GM10248 (cell line): ENCODE measurements at regions not wholly inside any gene's neighbourhood (a gene's known extent, or its start where the extent isn't known, plus 50 kb on each side); places are given as distances from the start of the nearest gene placed in this dataset.

Experiments used
- CTCF ChIA-PET: fragments of 300-600 bp; sonication (Branson Sonifier 250); formaldehyde crosslinking; extraction: SDS; loops from one replicate; lab custom pipeline; 2021; ENCODE audit warnings: antibody characterized with exemption; lab: Yijun Ruan, JAX
- POLR2A ChIA-PET: fragments of 350-650 bp; sonication (Branson Sonifier 250); formaldehyde crosslinking; extraction: SDS; loops from one replicate; lab custom pipeline; 2020; ENCODE audit warnings: antibody characterized with exemption; lab: Yijun Ruan, JAX
- DNase-seq: peaks from one replicate; pipeline ENCODE4 v3.0.0; 2012; ENCODE audit errors: extremely low spot score
- CTCF ChIP-seq: IDR thresholded peaks from 2 replicates; pipeline ENCODE4 v1.5.1; 2012; ENCODE audit warnings: mild to moderate bottlenecking, low read depth; ENCODE audit errors: extremely low read depth, missing control alignments, control extremely low read depth

DNA sequence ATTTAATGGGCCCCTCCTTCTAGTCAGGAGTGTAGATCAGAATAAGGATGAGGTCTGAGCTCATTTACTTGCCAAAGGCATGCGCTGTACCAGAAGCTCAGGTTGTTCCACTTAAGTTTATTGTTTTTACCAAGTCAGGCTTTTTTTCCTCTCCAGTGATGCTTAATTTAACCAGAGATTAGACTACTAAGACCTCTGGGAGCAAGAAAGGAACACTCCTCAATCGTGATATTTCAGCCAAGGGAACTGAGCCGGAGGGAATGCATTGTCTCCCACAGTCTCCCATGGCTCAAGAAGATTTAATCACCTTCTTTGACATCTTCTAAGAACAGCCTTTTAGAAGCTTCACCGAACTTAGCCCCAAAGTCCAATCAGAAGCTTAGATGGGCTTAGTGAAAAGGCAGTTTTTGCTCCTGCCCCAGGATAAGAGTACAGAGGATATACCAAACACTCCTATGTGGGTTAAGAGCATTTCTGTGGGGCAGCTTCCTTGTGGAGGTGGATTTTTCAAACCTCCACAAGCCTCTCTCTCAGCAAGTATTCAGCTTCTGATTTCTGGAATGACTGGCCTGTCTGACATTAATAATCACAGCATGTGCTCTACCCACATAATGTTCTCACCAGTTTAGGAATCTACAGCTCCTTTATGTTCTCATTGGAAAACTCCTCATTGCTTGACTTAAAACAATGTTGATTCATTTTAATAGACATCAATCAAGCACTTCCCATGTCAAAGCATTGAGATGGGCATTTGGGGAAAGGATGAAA is 322.7 kb downstream of the SUCLA2 start:
- TF ChIP-seq CTCF: no peak
- ChIA-PET POLR2A (no interaction called here), CTCF (interaction anchor here (1.0 to 1.4 kb wide), 2 partner anchors 13 to 817 kb away, joined by 3 to 4 read pairs; no protein-coding TSS in a partner anchor)
- DNase-seq: no peak

DNA sequence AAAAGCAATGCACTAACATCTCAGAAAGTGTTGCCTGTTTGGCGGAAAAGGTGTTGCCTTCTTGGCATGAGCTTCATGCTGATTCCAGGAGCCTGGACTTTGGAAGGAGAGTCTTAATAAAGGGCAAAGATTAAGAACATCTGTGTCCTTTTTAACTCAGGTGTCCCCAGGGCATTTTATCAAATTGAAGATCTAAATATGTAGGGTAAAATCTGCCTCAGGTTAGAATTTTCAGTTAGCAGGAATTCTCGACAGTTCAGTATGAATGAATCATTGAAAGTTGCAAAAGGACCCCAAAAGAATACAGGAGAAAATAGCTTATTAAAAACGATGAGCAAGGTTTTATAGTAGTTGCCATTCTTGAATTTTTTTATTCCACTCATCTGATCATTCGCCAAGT is 325.2 kb downstream of the SUCLA2 start:
- TF ChIP-seq CTCF: no peak
- CTCF ChIA-PET: no interaction called here
- no peak for DNase-seq
- POLR2A ChIA-PET: no interaction called here

- POLR2A ChIA-PET: no interaction called here
- no peak for DNase-seq
- TF ChIP-seq CTCF: no peak
- CTCF ChIA-PET: interaction anchor here (1.6 kb wide), 1 partner anchor 14 kb away, joined by 4 read pairs; no protein-coding TSS in a partner anchor
These were observed 327.8 kb downstream of the SUCLA2 start for GRCh38 chr13:47673009-47673850.

- no peak for DNase-seq
- peak; percentile 0 for TF ChIP-seq CTCF
- ChIA-PET CTCF (no interaction called here), POLR2A (no interaction called here)
These were observed 328.6 kb downstream of the SUCLA2 start for GRCh38 chr13:47672245-47673008.

GRCh38 chr13:47671776-47672175 is 329.3 kb downstream of the SUCLA2 start:
- ChIA-PET CTCF (no interaction called here), POLR2A (no interaction called here)
- TF ChIP-seq CTCF: no peak
- no peak for DNase-seq

- POLR2A ChIA-PET: no interaction called here
- DNase-seq: no peak
- CTCF ChIA-PET: interaction anchor here (0.8 to 1.2 kb wide), 2 partner anchors 12 to 771 kb away, joined by 3 read pairs; no protein-coding TSS in a partner anchor
- no peak for TF ChIP-seq CTCF
These were observed 336.0 kb downstream of the SUCLA2 start for GRCh38 chr13:47665043-47665442.
